ENCODE measurements at regions not wholly inside any gene's neighbourhood (a gene's known extent, or its start where the extent isn't known, plus 50 kb on each side); places are given as distances from the start of the nearest gene placed in this dataset.

DNA sequence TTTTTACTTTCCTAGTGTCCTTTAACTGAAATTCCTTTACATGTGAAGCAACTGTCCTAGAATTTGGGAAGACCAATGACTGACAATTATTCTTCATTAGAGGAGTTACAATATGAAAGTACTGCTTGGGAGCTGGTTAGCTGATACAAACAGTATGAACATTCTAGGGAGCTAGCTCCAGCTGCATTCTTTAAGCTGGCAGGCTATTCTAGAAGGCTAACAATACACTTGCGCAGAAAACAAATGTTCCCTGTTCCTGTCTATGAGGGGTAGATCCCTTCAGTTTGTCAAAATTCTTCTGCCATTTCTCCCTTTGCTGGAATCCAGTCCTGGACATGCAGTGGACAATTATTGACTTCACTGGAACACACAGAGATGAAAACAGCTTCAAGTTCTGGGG, 60.2 kb upstream of the NANOGP8 start:
- no peak for TF ChIP-seq POLR2AphosphoS5 (IDR thresholded peaks at IDR 0.05; ENCODE audit: low read depth, low read length)
- TF ChIP-seq POLR2A (IDR thresholded peaks at IDR 0.05; ENCODE audit: low read depth, low read length): no peak
- no peak for TF ChIP-seq SPI1 (IDR thresholded peaks at IDR 0.05; ENCODE audit: low read depth, low read length)
- no peak for TF ChIP-seq TAF1 (IDR thresholded peaks at IDR 0.05; ENCODE audit: low read depth, low read length)
- TF ChIP-seq POU2F2 (IDR thresholded peaks at IDR 0.05; ENCODE audit: low read depth, low read length): no peak
- no peak for TF ChIP-seq PAX5 (IDR thresholded peaks at IDR 0.05; ENCODE audit: insufficient read depth, low read length, severe bottlenecking)
